Activated naive CD4-positive, alpha-beta T cell treated with anti-CD3 and anti-CD28 coated beads, Interleukin-2, amount 50 U/mL, for 24 hours (primary cell): ENCODE measurements at regions not wholly inside any gene's neighbourhood (a gene's known extent, or its start where the extent isn't known, plus 50 kb on each side); places are given as distances from the start of the nearest gene placed in this dataset.
"Not testable (repeated sequence)": the region's sequence is repeated elsewhere in the genome, so short reads cannot be mapped to it uniquely, and the experiment has no call there.

ENCODE experiments used
- H3K27ac Mint-ChIP-seq: one replicate; pipeline ENCODE4 v1.8.0; 2021; ENCODE audit warnings: mild to moderate bottlenecking, mixed read lengths
- H3K27me3 Mint-ChIP-seq: one replicate; pipeline ENCODE4 v1.8.0; 2021; ENCODE audit warnings: mixed read lengths
- H3K36me3 Mint-ChIP-seq: one replicate; pipeline ENCODE4 v1.8.0; 2021; ENCODE audit warnings: mixed read lengths
- H3K4me1 Mint-ChIP-seq: one replicate; pipeline ENCODE4 v1.8.0; 2021; ENCODE audit warnings: mixed read lengths
- H3K4me3 Mint-ChIP-seq: one replicate; pipeline ENCODE4 v1.8.0; 2021; ENCODE audit warnings: mild to moderate bottlenecking, mixed read lengths
- H3K9me3 Mint-ChIP-seq: one replicate; pipeline ENCODE4 v1.8.0; 2021; ENCODE audit warnings: mixed read lengths

DNA sequence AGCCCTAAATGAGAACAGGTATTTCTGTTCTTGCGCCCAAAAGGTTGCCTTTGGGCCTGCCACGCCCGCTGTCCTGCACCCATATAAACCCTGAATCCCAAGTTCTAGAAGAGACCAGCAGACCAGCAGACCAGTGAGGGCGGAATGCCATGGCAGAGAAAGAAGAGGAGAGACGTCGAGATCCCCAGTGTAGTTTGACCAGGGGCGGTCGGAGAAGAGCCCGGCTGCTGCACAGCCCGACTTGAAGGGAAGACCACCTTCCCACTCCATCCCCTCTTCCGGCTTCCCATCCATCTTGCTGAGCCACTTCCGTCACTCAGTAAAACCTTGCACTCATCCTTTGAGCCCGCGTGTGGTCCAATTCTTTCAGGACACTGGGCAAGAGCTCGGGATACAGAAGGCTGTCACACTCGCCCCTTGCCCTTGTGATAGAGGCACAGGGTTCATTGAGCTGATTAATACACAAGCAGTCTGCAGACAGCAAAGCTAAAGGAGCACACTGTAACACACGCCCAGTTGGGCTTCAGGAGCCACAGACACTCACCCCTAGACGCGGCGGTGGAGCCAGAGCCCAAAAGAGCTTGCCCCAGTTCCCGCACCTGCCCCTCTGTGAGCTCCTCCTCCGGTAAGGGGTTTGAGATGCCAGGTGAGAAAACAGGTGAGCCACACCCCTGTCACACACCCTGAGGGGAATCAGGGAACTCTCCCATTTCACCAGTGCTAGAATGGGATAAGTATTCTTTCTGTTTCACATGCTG lies 230.8 kb downstream of the PCDH10 start:
- Mint-ChIP-seq H3K4me1 (no peaks in the 10 kb centered on the region), H3K27me3 (no peaks in the 10 kb centered on the region), H3K4me3 (no peak overlapping the region), H3K27ac (no peak overlapping the region), H3K9me3 (peaks cover 22% of the 10 kb centered on the region), H3K36me3 (no peaks in the 10 kb centered on the region)

DNA sequence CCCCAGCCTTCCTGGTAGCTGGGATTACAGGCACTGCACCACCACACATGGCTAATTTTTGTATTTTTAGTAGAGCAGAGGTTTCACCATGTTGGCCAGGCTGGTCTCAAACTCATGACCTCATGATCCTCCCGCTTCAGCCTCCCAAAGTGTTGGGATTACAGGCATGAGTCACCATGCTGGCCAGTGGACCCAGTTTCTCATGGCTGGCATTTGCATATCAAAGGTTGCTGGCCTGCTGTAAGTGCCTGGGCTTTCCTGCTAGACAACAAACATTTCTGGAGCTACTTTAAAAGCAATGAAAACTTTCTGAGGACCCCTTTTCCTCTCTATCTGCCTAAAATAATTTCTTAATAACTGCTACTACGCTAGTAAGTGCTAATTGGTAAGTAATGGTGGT lies 228.2 kb downstream of the PCDH10 start:
- H3K36me3 Mint-ChIP-seq = no peaks in the 10 kb centered on the region
- H3K4me1 Mint-ChIP-seq = no peaks in the 10 kb centered on the region
- H3K27ac Mint-ChIP-seq = no peak overlapping the region
- no peak overlapping the region for H3K4me3 Mint-ChIP-seq
- peaks cover 19% of the 10 kb centered on the region for H3K9me3 Mint-ChIP-seq
- H3K27me3 Mint-ChIP-seq = no peaks in the 10 kb centered on the region

DNA sequence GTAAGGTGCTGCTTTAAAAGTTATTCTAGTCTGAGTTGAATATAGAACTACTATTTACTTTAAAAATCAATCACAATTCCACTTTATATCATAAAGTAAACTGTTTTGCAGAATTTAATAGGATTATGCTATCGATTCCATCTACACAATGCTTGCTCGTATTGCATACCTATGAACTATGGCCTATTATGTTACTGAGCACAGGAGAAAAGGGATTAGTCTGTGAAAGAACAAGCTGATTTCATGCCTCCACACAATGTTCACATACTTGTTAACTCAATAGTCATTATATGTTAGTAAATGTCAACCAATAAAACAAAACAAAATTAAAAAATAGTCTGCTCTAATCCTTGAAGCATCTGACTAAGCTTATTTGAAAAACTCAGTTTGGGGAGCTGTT lies 223.6 kb downstream of the PCDH10 start:
- Mint-ChIP-seq H3K4me1 (no peaks in the 10 kb centered on the region), H3K36me3 (no peaks in the 10 kb centered on the region), H3K9me3 (peaks cover 8% of the 10 kb centered on the region), H3K27me3 (no peaks in the 10 kb centered on the region), H3K27ac (no peak overlapping the region), H3K4me3 (no peak overlapping the region)

DNA sequence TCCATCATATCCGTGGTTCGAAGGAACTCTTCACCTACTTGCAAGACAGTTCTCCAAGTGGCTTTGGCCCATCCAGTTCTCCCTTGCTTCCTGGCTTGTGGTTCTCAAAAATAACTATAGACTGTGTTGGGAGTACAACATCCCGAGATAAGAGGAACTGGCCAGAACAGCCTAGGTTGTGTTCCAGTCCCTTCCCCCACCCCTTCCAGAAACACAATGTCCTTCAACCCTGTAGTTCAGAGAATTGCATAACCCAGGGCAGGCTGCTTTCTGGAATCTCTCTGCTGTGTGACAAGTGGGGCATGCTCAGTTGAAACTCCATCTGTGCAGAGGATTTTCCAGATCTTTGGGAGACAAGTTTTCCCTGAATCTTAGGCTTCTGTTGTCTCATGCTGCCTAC lies 206.5 kb downstream of the PCDH10 start:
- Mint-ChIP-seq H3K27ac (no peak overlapping the region), H3K9me3 (peaks cover 14% of the 10 kb centered on the region), H3K36me3 (no peaks in the 10 kb centered on the region)

GRCh38 chr4:133347409-133347808 lies 198.3 kb downstream of the PCDH10 start:
- no peak overlapping the region for H3K27ac Mint-ChIP-seq
- H3K36me3 Mint-ChIP-seq = no peaks in the 10 kb centered on the region
- no peaks in the 10 kb centered on the region for H3K4me1 Mint-ChIP-seq
- no peaks in the 10 kb centered on the region for H3K27me3 Mint-ChIP-seq
- no peak overlapping the region for H3K4me3 Mint-ChIP-seq
- peaks cover 16% of the 10 kb centered on the region for H3K9me3 Mint-ChIP-seq

More for the DNA sequence above, 206.5 kb downstream of the PCDH10 start:
- H3K4me1 Mint-ChIP-seq = no peaks in the 10 kb centered on the region
- no peak overlapping the region for H3K4me3 Mint-ChIP-seq
- H3K27me3 Mint-ChIP-seq = no peaks in the 10 kb centered on the region

GRCh38 chr4:133324491-133324890 lies 175.4 kb downstream of the PCDH10 start:
- H3K36me3 Mint-ChIP-seq = no peaks in the 10 kb centered on the region
- H3K9me3 Mint-ChIP-seq = no peaks in the 10 kb centered on the region
- H3K27ac Mint-ChIP-seq = no peak overlapping the region
- no peak overlapping the region for H3K4me3 Mint-ChIP-seq
- no peaks in the 10 kb centered on the region for H3K4me1 Mint-ChIP-seq
- no peaks in the 10 kb centered on the region for H3K27me3 Mint-ChIP-seq

- no peaks in the 10 kb centered on the region for H3K36me3 Mint-ChIP-seq
- H3K9me3 Mint-ChIP-seq = no peaks in the 10 kb centered on the region
- H3K4me3 Mint-ChIP-seq = no peak overlapping the region
- H3K4me1 Mint-ChIP-seq = no peaks in the 10 kb centered on the region
- no peaks in the 10 kb centered on the region for H3K27me3 Mint-ChIP-seq
- no peak overlapping the region for H3K27ac Mint-ChIP-seq
Measured at GRCh38 chr4:133323670-133324069, 174.6 kb downstream of the PCDH10 start.

- no peaks in the 10 kb centered on the region for H3K27me3 Mint-ChIP-seq
- H3K36me3 Mint-ChIP-seq = no peaks in the 10 kb centered on the region
- no peak overlapping the region for H3K4me3 Mint-ChIP-seq
- H3K4me1 Mint-ChIP-seq = no peaks in the 10 kb centered on the region
- H3K27ac Mint-ChIP-seq = no peak overlapping the region
- H3K9me3 Mint-ChIP-seq = no peaks in the 10 kb centered on the region
Measured at GRCh38 chr4:133320576-133321170, 171.6 kb downstream of the PCDH10 start.

DNA sequence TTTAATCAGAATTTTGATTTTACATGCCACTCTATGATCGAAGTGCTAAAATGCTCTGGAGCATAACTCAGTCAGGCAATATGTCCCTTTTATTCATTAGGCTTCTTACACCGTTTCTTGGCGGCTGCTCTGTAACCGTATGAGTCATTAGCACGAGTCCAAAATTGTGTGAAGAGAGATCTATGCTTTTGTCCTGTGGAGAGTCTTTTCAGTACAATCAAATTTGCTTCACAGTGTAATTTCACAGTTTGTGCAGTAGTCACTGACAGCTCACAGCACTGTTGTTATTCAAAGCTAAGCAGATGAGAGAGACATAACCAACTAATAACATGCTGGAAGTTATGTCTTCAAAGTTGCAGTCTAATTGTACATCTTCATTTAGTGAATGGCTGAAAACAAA lies 167.8 kb downstream of the PCDH10 start:
- H3K36me3 Mint-ChIP-seq = no peaks in the 10 kb centered on the region
- no peaks in the 10 kb centered on the region for H3K27me3 Mint-ChIP-seq
- H3K27ac Mint-ChIP-seq = no peak overlapping the region
- H3K4me3 Mint-ChIP-seq = no peak overlapping the region
- H3K9me3 Mint-ChIP-seq = no peaks in the 10 kb centered on the region
- no peaks in the 10 kb centered on the region for H3K4me1 Mint-ChIP-seq

GRCh38 chr4:133314991-133315390 lies 165.9 kb downstream of the PCDH10 start:
- Mint-ChIP-seq H3K27ac (no peak overlapping the region), H3K36me3 (no peaks in the 10 kb centered on the region), H3K27me3 (no peaks in the 10 kb centered on the region), H3K4me1 (no peaks in the 10 kb centered on the region), H3K9me3 (no peaks in the 10 kb centered on the region), H3K4me3 (no peak overlapping the region)

DNA sequence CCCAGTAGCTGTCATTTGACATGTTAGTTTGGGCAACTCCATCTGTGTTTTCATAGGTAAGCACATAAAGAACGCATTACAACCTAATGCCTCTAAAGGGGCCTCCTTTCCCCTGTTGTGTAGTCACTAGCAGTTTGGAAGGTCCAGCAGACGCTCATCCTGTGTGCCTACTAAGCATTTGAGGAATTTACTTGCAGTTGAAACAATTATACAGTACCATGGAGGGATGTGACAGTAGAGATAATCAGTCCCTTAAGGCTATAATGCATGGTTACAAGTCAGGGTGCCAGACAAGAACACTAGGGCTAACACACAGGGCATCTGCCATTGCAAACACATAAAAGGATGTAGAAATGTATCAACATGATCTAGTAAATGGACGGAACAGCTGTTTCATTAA lies 138.3 kb downstream of the PCDH10 start:
- Mint-ChIP-seq H3K36me3 (no peaks in the 10 kb centered on the region), H3K27me3 (no peaks in the 10 kb centered on the region), H3K9me3 (no peaks in the 10 kb centered on the region), H3K4me1 (no peaks in the 10 kb centered on the region), H3K27ac (no peak overlapping the region), H3K4me3 (no peak overlapping the region)

- Mint-ChIP-seq H3K36me3 (no peaks in the 10 kb centered on the region), H3K4me3 (no peak overlapping the region), H3K4me1 (no peaks in the 10 kb centered on the region), H3K27ac (no peak overlapping the region), H3K9me3 (no peaks in the 10 kb centered on the region), H3K27me3 (no peaks in the 10 kb centered on the region)
Measured at GRCh38 chr4:133278591-133278990, 129.5 kb downstream of the PCDH10 start.

DNA sequence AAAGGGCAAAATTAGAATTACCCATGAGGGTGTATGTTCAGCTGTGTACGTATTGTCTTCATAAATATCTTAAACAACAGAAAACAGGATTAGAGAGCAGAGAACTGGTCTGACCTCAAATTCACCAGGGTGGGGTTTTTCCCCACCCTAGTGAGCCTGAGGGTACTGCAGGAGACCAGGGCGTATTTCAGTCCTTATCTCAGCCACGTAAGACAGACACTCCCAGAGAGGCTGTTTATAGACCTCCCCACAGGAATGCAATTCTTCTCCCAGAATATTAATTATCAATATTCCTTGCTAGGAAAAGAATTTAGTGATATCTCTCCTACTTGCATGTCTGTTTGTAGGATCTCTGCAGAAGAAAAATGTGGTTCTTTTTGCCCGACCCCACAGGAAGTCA lies 128.8 kb downstream of the PCDH10 start:
- not testable (repeated sequence) for H3K27me3 Mint-ChIP-seq, H3K36me3 Mint-ChIP-seq, H3K27ac Mint-ChIP-seq, H3K4me3 Mint-ChIP-seq, H3K9me3 Mint-ChIP-seq, H3K4me1 Mint-ChIP-seq

- Mint-ChIP-seq H3K9me3 (no peaks in the 10 kb centered on the region), H3K27ac (no peak overlapping the region), H3K4me1 (no peaks in the 10 kb centered on the region), H3K4me3 (no peak overlapping the region), H3K27me3 (no peaks in the 10 kb centered on the region), H3K36me3 (no peaks in the 10 kb centered on the region)
Measured at GRCh38 chr4:133275246-133275645, 126.2 kb downstream of the PCDH10 start.

GRCh38 chr4:133273401-133273800 lies 124.3 kb downstream of the PCDH10 start:
- H3K4me3 Mint-ChIP-seq = no peak overlapping the region
- H3K27ac Mint-ChIP-seq = no peak overlapping the region
- no peaks in the 10 kb centered on the region for H3K36me3 Mint-ChIP-seq
- H3K27me3 Mint-ChIP-seq = no peaks in the 10 kb centered on the region
- H3K9me3 Mint-ChIP-seq = no peaks in the 10 kb centered on the region
- no peaks in the 10 kb centered on the region for H3K4me1 Mint-ChIP-seq

GRCh38 chr4:133270021-133270570 lies 121.0 kb downstream of the PCDH10 start:
- H3K27ac Mint-ChIP-seq = no peak overlapping the region

More at GRCh38 chr4:133270021-133270570, 121.0 kb downstream of the PCDH10 start:
- Mint-ChIP-seq H3K9me3 (no peaks in the 10 kb centered on the region), H3K4me1 (no peaks in the 10 kb centered on the region), H3K4me3 (no peak overlapping the region), H3K27me3 (no peaks in the 10 kb centered on the region), H3K36me3 (no peaks in the 10 kb centered on the region)
